ENCODE measurements at regions not wholly inside any gene's neighbourhood (a gene's known extent, or its start where the extent isn't known, plus 50 kb on each side); places are given as distances from the start of the nearest gene placed in this dataset.

- DNase-seq (ENCODE audit: low read depth in 1 of 2, low spot score in 1 of 2) (peak; percentile 20 to 78), ATAC-seq (peak; percentile 57 to 71; a peak in 5 of 6 replicates), FAIRE-seq (no peak)
- 0 out of 3 replicates have a peak, but pooled peaks cover 3% of the 10 kb centered on the region for H3K9me3 ChIP-seq
- peak overlapping the region; percentile 83 for H3K4me2 ChIP-seq
- peak overlapping the region; percentile 94 to 98 for H3K27ac ChIP-seq
- ChIA-PET CTCF (no interaction called here), POLR2A (interaction anchor here (1.0 to 1.6 kb wide), 3 partner anchors 60 to 114 kb away, joined by 3 to 4 read pairs (median 3); no protein-coding TSS in a partner anchor)
- H3K4me3 ChIP-seq = no peak overlapping the region
- peaks cover 46% of the 10 kb centered on the region for H3K4me1 ChIP-seq
- TF ChIP-seq CEBPB (IDR thresholded peaks at IDR 0.05) (peak in 1 of 2 experiments; percentile 49; a peak in 1 of 4 replicates), TP53 (CRISPR knock-in tag; IDR thresholded peaks at IDR 0.05) (no peak)
These were observed 338.1 kb upstream of the SNX7 start for GRCh38 chr1:98323388-98323787.

GRCh38 chr1:98322966-98323365, 338.6 kb upstream of the SNX7 start:
- peak overlapping the region; percentile 83 for H3K4me2 ChIP-seq
- POLR2A ChIA-PET = no interaction called here
- H3K27ac ChIP-seq = peak overlapping the region; percentile 94 to 98
- H3K4me3 ChIP-seq = no peak overlapping the region
- 35% methylated on average over 1 of the region's 1 CpG for WGBS (ENCODE audit: missing lambda C conversion rate)
- ATAC-seq (no peak), FAIRE-seq (no peak), DNase-seq (ENCODE audit: low read depth in 1 of 2, low spot score in 1 of 2) (no peak)
- H3K9me3 ChIP-seq = 0 out of 3 replicates have a peak, but pooled peaks cover 3% of the 10 kb centered on the region
- CTCF ChIA-PET = no interaction called here
- H3K4me1 ChIP-seq = peaks cover 45% of the 10 kb centered on the region
- TF ChIP-seq EHMT2 (IDR thresholded peaks at IDR 0.05; ENCODE audit: low read depth) (no peak), PBX3 (IDR thresholded peaks at IDR 0.05) (no peak), JUNB (IDR thresholded peaks at IDR 0.05) (no peak), GATA3 (IDR thresholded peaks at IDR 0.05; ENCODE audit: borderline replicate concordance) (no peak), CHD2 (IDR thresholded peaks at IDR 0.05; ENCODE audit: low read length, partially characterized antibody) (no peak), HOXA7 (CRISPR knock-in tag; IDR thresholded peaks at IDR 0.05) (no peak), HOXB13 (CRISPR knock-in tag; IDR thresholded peaks at IDR 0.05; ENCODE audit: low read depth) (no peak), HES2 (IDR thresholded peaks at IDR 0.05) (no peak), CHD4 (IDR thresholded peaks at IDR 0.05; ENCODE audit: borderline replicate concordance) (no peak), RCOR1 (IDR thresholded peaks at IDR 0.05; ENCODE audit: low read depth, low read length) (no peak), ZC3H11A (IDR thresholded peaks at IDR 0.05) (no peak), ZNF302 (CRISPR knock-in tag; IDR thresholded peaks at IDR 0.05) (no peak), FOXS1 (CRISPR knock-in tag; IDR thresholded peaks at IDR 0.05) (no peak), REST (IDR thresholded peaks at IDR 0.05) (no peak), HMGXB4 (CRISPR knock-in tag; IDR thresholded peaks at IDR 0.05; ENCODE audit: borderline replicate concordance) (no peak), NFE2L2 (conservative IDR thresholded peaks at IDR 0.05; ENCODE audit: low read length) (no peak), E2F6 (IDR thresholded peaks at IDR 0.05; ENCODE audit: borderline replicate concordance, low read depth) (no peak), HEYL (CRISPR knock-in tag; IDR thresholded peaks at IDR 0.05) (no peak), FOSB (CRISPR knock-in tag; IDR thresholded peaks at IDR 0.05) (no peak)
